ENCODE measurements at regions not wholly inside any gene's neighbourhood (a gene's known extent, or its start where the extent isn't known, plus 50 kb on each side); places are given as distances from the start of the nearest gene placed in this dataset.

GRCh38 chr2:149789549-149789948 is 202.0 kb upstream of the MMADHC start:
- TF ChIP-seq CTCF (conservative IDR thresholded peaks at IDR 0.05): no peak
- no peak for TF ChIP-seq ZFX (IDR thresholded peaks at IDR 0.05)

Data from C4-2B (cell line).